A673 (cell line): ENCODE measurements at regions not wholly inside any gene's neighbourhood (a gene's known extent, or its start where the extent isn't known, plus 50 kb on each side); places are given as distances from the start of the nearest gene placed in this dataset.

Experiments used
- BruUV-seq: library from RNA; stranded (reverse); fragments of 400-500 nt; replicated peaks from 2 replicates; lab custom pipeline; 2021; lab: Mats Ljungman, UMichigan
- CTCF ChIA-PET: fragments of 300-600 bp; sonication (Branson Sonifier 250); formaldehyde crosslinking; loops from one replicate; lab custom pipeline; 2022; ENCODE audit warnings: antibody characterized with exemption; lab: Charles Lee
- POLR2A ChIA-PET: fragments of 300-600 bp; sonication (Branson Sonifier 250); formaldehyde crosslinking; loops from one replicate; lab custom pipeline; 2022; ENCODE audit warnings: antibody characterized with exemption; ENCODE audit not compliant: low non-redundant PET; lab: Charles Lee
- DNase-seq: peaks from one replicate; pipeline ENCODE4 v3.0.0-alpha.2; 2015; ENCODE audit warnings: low spot score
- H3K27ac ChIP-seq: fragments of 200-600 bp; sonication (generic); 2 replicates; pipeline ENCODE4 v1.5.1; 2016; ENCODE audit warnings: mixed run types, low read depth, mild to moderate bottlenecking, mixed read lengths, antibody characterized with exemption, low read length; ENCODE audit not compliant: poor library complexity, severe bottlenecking
- H3K27me3 ChIP-seq: fragments of 200-600 bp; sonication (generic); replicated peaks from 2 replicates; pipeline ENCODE4 v1.6.1; 2017; ENCODE audit warnings: mixed run types, low read depth, mild to moderate bottlenecking, mixed read lengths, antibody characterized with exemption, low read length; ENCODE audit not compliant: insufficient read depth, poor library complexity
- H3K36me3 ChIP-seq: fragments of 200-600 bp; sonication (generic); 2 replicates; pipeline ENCODE4 v1.6.1; 2016; ENCODE audit warnings: mixed run types, mild to moderate bottlenecking, mixed read lengths, antibody characterized with exemption, low read length; ENCODE audit not compliant: insufficient read depth, poor library complexity, severe bottlenecking
- H3K4me1 ChIP-seq: fragments of 200-600 bp; sonication (generic); 2 replicates; pipeline ENCODE4 v1.6.1; 2017; ENCODE audit warnings: mixed run types, mild to moderate bottlenecking, mixed read lengths, antibody characterized with exemption, low read length; ENCODE audit not compliant: insufficient read depth, poor library complexity, severe bottlenecking
- H3K4me3 ChIP-seq: fragments of 200-600 bp; sonication (generic); 2 replicates; pipeline ENCODE4 v1.5.1; 2016; ENCODE audit warnings: low read depth, mixed run types, mild to moderate bottlenecking, mixed read lengths, low read length; ENCODE audit not compliant: poor library complexity, severe bottlenecking
- H3K9me3 ChIP-seq: fragments of 200-600 bp; sonication (generic); 2 replicates; pipeline ENCODE4 v1.6.1; 2016; ENCODE audit warnings: mixed run types, low read depth, mild to moderate bottlenecking, mixed read lengths, antibody characterized with exemption, low read length; ENCODE audit not compliant: poor library complexity, severe bottlenecking
- EZH2 ChIP-seq: fragments of 200-600 bp; sonication (generic); IDR thresholded peaks from 2 replicates; pipeline ENCODE4 v1.6.1; 2017; ENCODE audit warnings: borderline replicate concordance, low read depth, mild to moderate bottlenecking, mixed read lengths, antibody characterized with exemption, low read length; ENCODE audit not compliant: poor library complexity, severe bottlenecking
- intact Hi-C: fragments of 100-400 bp; cut with micrococcal nuclease; formaldehyde crosslinking; loops from one replicate; pipeline ENCODE4 v1.10.0; 2022; ENCODE audit not compliant: unreplicated experiment
- TF ChIP-seq, protein P1 (sequence below): fragments of 300-800, 200-600 bp; sonication (generic); conservative IDR thresholded peaks from 2 replicates; pipeline ENCODE4 v1.5.1; 2017; ENCODE audit warnings: low read depth, mild to moderate bottlenecking, antibody characterized with exemption, low read length, moderate library complexity, mixed read lengths

DNA sequence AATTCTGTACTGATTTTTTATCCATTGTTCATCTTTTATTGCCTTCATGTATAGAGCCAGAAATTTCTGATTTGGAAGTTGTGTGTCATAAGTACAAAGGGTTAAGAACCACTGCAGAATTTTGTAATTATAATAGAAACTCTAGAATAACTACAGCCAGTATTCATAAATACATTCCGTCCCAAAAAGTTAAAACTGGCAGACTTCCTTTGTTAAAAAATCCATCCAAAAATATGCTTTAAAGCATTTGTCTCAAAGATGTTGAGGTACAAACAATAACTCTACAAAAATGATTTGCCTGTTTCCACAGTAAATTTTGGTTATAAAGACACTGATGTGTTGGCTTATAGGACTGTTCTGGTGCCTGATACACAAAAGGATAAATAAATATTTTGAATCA is 436.6 kb downstream of the DTWD2 start:
- DNase-seq: no peak
- no peaks in the 10 kb centered on the region for H3K4me1 ChIP-seq
- POLR2A ChIA-PET: no interaction called here
- H3K27me3 ChIP-seq: no peaks in the 10 kb centered on the region
- no peak overlapping the region for H3K27ac ChIP-seq
- no peak overlapping the region for H3K4me3 ChIP-seq
- H3K9me3 ChIP-seq: no peaks in the 10 kb centered on the region
- no peaks in the 10 kb centered on the region for H3K36me3 ChIP-seq
- intact Hi-C loops: no loop called here
- BruUV-seq: no TSS peak
- TF ChIP-seq EZH2: no peak
- TF ChIP-seq, protein P1, sequence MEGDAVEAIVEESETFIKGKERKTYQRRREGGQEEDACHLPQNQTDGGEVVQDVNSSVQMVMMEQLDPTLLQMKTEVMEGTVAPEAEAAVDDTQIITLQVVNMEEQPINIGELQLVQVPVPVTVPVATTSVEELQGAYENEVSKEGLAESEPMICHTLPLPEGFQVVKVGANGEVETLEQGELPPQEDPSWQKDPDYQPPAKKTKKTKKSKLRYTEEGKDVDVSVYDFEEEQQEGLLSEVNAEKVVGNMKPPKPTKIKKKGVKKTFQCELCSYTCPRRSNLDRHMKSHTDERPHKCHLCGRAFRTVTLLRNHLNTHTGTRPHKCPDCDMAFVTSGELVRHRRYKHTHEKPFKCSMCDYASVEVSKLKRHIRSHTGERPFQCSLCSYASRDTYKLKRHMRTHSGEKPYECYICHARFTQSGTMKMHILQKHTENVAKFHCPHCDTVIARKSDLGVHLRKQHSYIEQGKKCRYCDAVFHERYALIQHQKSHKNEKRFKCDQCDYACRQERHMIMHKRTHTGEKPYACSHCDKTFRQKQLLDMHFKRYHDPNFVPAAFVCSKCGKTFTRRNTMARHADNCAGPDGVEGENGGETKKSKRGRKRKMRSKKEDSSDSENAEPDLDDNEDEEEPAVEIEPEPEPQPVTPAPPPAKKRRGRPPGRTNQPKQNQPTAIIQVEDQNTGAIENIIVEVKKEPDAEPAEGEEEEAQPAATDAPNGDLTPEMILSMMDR: no peak
- CTCF ChIA-PET: no interaction called here

DNA sequence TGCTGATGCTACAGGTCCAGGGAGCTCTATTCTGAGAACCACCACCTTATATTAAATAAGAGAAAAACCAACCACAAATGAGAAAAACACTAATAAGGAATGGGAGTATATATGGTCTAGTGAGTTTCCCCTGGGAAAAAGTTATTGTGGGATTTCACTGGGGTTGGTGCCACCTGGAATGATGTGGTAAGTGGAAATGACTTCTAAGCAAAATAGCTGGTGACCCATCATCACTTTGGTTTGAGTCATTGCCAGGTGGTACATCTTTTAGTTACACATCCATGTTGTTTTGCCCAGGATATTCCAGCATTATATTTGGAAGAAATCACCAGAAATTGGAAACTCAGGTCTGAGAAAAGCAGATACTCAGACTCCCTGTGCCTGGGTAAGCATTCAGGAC is 437.3 kb downstream of the DTWD2 start:
- Histone ChIP-seq H3K27me3 (no peaks in the 10 kb centered on the region), H3K4me1 (no peaks in the 10 kb centered on the region), H3K36me3 (no peaks in the 10 kb centered on the region), H3K4me3 (no peak overlapping the region), H3K9me3 (no peaks in the 10 kb centered on the region), H3K27ac (no peak overlapping the region)
- intact Hi-C loops: no loop called here
- ChIA-PET POLR2A (no interaction called here), CTCF (no interaction called here)
- DNase-seq: no peak
- no TSS peak for BruUV-seq
- TF ChIP-seq EZH2: no peak
- TF ChIP-seq, protein P1: no peak

DNA sequence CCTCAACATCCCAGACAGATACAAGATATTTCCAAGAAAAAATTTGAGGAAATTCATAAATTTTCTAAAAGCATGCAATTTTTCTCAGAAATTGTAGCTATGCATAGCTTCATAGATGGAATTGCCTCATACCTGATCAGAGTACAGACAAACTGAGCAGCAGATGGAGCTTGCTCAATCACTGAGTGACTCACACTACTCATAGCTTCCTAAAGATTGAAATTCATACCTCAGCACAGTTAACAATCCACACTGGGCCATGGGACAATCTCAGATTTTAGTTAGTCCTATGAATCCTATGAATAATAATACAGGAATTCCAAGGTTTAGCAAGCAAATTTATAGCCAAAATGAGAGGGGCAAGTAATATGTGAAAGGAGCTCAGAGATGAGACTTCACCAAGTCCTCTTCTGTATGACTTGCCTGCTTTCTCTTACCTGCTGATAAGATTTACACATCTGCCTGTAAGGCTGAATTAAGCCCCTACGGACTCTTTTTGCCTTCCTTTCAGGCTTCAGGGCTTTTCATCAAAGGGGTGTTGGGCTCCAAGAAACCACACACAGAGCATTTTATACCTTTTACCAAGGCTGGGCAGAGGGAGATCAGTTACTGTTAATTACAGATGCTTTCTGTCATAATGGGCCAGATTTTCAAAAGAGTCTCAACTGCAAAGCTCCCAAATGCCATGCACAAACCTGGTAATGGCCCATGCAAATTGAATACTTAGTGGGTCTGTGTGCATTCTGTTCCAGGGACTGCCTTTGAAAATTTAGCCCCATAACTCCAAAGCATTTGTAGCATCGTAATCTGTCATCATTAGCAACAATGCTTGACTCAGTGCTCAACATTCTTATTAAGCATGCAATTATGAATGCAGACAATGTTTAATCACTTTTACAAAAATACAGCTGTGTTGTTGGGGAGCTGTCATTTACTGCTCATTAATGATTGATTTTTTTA is 439.3 kb downstream of the DTWD2 start:
- ChIA-PET CTCF (no interaction called here), POLR2A (no interaction called here)
- H3K36me3 ChIP-seq: no peaks in the 10 kb centered on the region
- intact Hi-C loops: no loop called here
- no peaks in the 10 kb centered on the region for H3K9me3 ChIP-seq
- BruUV-seq: no TSS peak
- DNase-seq: no peak
- no peak overlapping the region for H3K27ac ChIP-seq
- TF ChIP-seq, protein P1: no peak
- TF ChIP-seq EZH2: no peak
- H3K4me3 ChIP-seq: no peak overlapping the region
- no peaks in the 10 kb centered on the region for H3K27me3 ChIP-seq
- H3K4me1 ChIP-seq: no peaks in the 10 kb centered on the region
